ENCODE measurements at regions not wholly inside any gene's neighbourhood (a gene's known extent, or its start where the extent isn't known, plus 50 kb on each side); places are given as distances from the start of the nearest gene placed in this dataset.

- Histone ChIP-seq H3K9me3 (no peaks in the 10 kb centered on the region), H3K27me3 (peaks cover 0 to 35% (median 0%) of the 10 kb centered on the region in 4 donors), H3K27ac (replicated peaks in 1 of 4) (no peak overlapping the region), H3K4me1 (no peaks in the 10 kb centered on the region), H3K36me3 (no peaks in the 10 kb centered on the region), H3K4me3 (no peak overlapping the region)
- TF ChIP-seq EP300 (IDR thresholded peaks at IDR 0.05) (no peak), CTCF (IDR thresholded peaks at IDR 0.05) (no peak), POLR2AphosphoS5 (IDR thresholded peaks at IDR 0.05) (no peak), POLR2A (IDR thresholded peaks at IDR 0.05; ENCODE audit: low read depth) (no peak)
- DNase-seq (ENCODE audit: extremely low spot score): no peak
- 90% methylated on average over 12 of the region's 14 CpGs for WGBS
- intact Hi-C loops (cut with DNase I): no loop called here
Measured at GRCh38 chr7:155225516-155225915, 72.2 kb upstream of the INSIG1 start.

GRCh38 chr7:155226261-155227003 lies 71.2 kb upstream of the INSIG1 start:
- intact Hi-C loops (cut with DNase I): no loop called here
- WGBS: 83% methylated on average over 19 of the region's 26 CpGs
- H3K9me3 ChIP-seq: no peaks in the 10 kb centered on the region
- DNase-seq (ENCODE audit: extremely low spot score): no peak
- peaks cover 0 to 28% (median 0%) of the 10 kb centered on the region in 4 donors for H3K27me3 ChIP-seq
- no peak overlapping the region for H3K4me3 ChIP-seq
- no peak for TF ChIP-seq POLR2A (IDR thresholded peaks at IDR 0.05; ENCODE audit: low read depth)
- no peak for TF ChIP-seq POLR2AphosphoS5 (IDR thresholded peaks at IDR 0.05)
- no peak for TF ChIP-seq EP300 (IDR thresholded peaks at IDR 0.05)
- no peak for TF ChIP-seq CTCF (IDR thresholded peaks at IDR 0.05)
- H3K4me1 ChIP-seq: no peaks in the 10 kb centered on the region
- no peaks in the 10 kb centered on the region for H3K36me3 ChIP-seq
- no peak overlapping the region for H3K27ac ChIP-seq (replicated peaks in 1 of 4)

GRCh38 chr7:155227004-155227787 lies 70.5 kb upstream of the INSIG1 start:
- TF ChIP-seq POLR2AphosphoS5 (IDR thresholded peaks at IDR 0.05): no peak
- no peak for TF ChIP-seq CTCF (IDR thresholded peaks at IDR 0.05)
- TF ChIP-seq EP300 (IDR thresholded peaks at IDR 0.05): no peak
- intact Hi-C loops (cut with DNase I): no loop called here
- H3K4me1 ChIP-seq: no peaks in the 10 kb centered on the region
- H3K9me3 ChIP-seq: no peaks in the 10 kb centered on the region
- no peak for DNase-seq (ENCODE audit: extremely low spot score)
- H3K4me3 ChIP-seq: no peak overlapping the region
- 72% methylated on average over 27 of the region's 27 CpGs for WGBS
- no peaks in the 10 kb centered on the region for H3K36me3 ChIP-seq
- H3K27me3 ChIP-seq: peaks cover 0 to 28% (median 0%) of the 10 kb centered on the region in 4 donors
- no peak overlapping the region for H3K27ac ChIP-seq (replicated peaks in 1 of 4)

GRCh38 chr7:155227788-155228458 lies 69.8 kb upstream of the INSIG1 start:
- no peak for TF ChIP-seq POLR2AphosphoS5 (IDR thresholded peaks at IDR 0.05)
- no peak for TF ChIP-seq POLR2A (IDR thresholded peaks at IDR 0.05; ENCODE audit: low read depth)
- no peak for TF ChIP-seq CTCF (IDR thresholded peaks at IDR 0.05)
- no peak for TF ChIP-seq EP300 (IDR thresholded peaks at IDR 0.05)
- Histone ChIP-seq H3K4me3 (no peak overlapping the region), H3K27me3 (peaks cover 0 to 22% (median 0%) of the 10 kb centered on the region in 4 donors), H3K36me3 (no peaks in the 10 kb centered on the region), H3K27ac (replicated peaks in 1 of 4) (no peak overlapping the region), H3K4me1 (peaks cover 0 to 2% (median 0%) of the 10 kb centered on the region in 4 donors), H3K9me3 (no peaks in the 10 kb centered on the region)
- intact Hi-C loops (cut with DNase I): no loop called here
- 83% methylated on average over 16 of the region's 22 CpGs for WGBS
- no peak for DNase-seq (ENCODE audit: extremely low spot score)
